PFSK-1 (cell line): ENCODE measurements at regions not wholly inside any gene's neighbourhood (a gene's known extent, or its start where the extent isn't known, plus 50 kb on each side); places are given as distances from the start of the nearest gene placed in this dataset.

Experiments used
- FOXP2 ChIP-seq: optimal IDR thresholded peaks from 2 replicates; pipeline ENCODE3; 2011; ENCODE audit warnings: borderline replicate concordance, control low read depth, inconsistent platforms; ENCODE audit not compliant: insufficient read depth; ENCODE audit errors: extremely low read length, extremely low read depth
- POLR2AphosphoS5 ChIP-seq: IDR thresholded peaks from 2 replicates; pipeline ENCODE4 v1.6.1; 2012; ENCODE audit warnings: low read depth, mild to moderate bottlenecking, control low read depth, low read length, moderate library complexity
- SIN3A ChIP-seq: IDR thresholded peaks from 2 replicates; pipeline ENCODE4 v1.6.1; 2012; ENCODE audit warnings: mild to moderate bottlenecking, low read length, moderate library complexity, borderline replicate concordance; ENCODE audit not compliant: insufficient read depth
- TAF1 ChIP-seq: IDR thresholded peaks from 2 replicates; pipeline ENCODE4 v1.6.1; 2012; ENCODE audit warnings: low read length, control low read depth, borderline replicate concordance; ENCODE audit not compliant: insufficient read depth
- TF ChIP-seq, protein P1 (sequence below), 2 experiments: IDR thresholded peaks; 2 replicates each; pipeline versions ENCODE4 v1.6.1 to v1.8.0; 2011 to 2012; ENCODE audit warnings: low read depth in 2 of 2, low read length in 2 of 2, control low read depth in 1 of 2, inconsistent platforms in 1 of 2, mild to moderate bottlenecking in 1 of 2, moderate library complexity in 1 of 2; ENCODE audit not compliant: insufficient read depth in 1 of 2

DNA sequence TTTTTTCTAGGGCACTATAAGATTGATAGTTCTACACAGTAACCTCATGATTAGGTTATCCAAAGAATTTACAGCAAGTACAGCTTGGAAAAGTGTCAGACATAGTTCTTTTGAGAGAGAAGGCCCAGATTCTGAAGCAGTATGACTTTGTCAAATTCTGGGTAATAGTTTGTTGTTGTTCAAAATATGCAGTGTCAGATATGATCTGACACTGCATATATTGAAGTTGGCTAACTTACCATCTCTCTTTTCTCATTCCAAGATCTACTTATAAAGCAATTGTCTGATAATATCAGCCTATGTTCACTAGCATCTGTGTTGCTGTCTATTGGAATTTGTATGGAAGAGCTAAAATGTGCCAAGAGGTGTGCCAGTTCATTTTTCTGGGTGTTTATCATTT is 160.1 kb downstream of the CTH start:
- TF ChIP-seq FOXP2, result no peak
- TF ChIP-seq, protein P1, sequence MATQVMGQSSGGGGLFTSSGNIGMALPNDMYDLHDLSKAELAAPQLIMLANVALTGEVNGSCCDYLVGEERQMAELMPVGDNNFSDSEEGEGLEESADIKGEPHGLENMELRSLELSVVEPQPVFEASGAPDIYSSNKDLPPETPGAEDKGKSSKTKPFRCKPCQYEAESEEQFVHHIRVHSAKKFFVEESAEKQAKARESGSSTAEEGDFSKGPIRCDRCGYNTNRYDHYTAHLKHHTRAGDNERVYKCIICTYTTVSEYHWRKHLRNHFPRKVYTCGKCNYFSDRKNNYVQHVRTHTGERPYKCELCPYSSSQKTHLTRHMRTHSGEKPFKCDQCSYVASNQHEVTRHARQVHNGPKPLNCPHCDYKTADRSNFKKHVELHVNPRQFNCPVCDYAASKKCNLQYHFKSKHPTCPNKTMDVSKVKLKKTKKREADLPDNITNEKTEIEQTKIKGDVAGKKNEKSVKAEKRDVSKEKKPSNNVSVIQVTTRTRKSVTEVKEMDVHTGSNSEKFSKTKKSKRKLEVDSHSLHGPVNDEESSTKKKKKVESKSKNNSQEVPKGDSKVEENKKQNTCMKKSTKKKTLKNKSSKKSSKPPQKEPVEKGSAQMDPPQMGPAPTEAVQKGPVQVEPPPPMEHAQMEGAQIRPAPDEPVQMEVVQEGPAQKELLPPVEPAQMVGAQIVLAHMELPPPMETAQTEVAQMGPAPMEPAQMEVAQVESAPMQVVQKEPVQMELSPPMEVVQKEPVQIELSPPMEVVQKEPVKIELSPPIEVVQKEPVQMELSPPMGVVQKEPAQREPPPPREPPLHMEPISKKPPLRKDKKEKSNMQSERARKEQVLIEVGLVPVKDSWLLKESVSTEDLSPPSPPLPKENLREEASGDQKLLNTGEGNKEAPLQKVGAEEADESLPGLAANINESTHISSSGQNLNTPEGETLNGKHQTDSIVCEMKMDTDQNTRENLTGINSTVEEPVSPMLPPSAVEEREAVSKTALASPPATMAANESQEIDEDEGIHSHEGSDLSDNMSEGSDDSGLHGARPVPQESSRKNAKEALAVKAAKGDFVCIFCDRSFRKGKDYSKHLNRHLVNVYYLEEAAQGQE (IDR thresholded peaks at IDR 0.05; ENCODE audit: insufficient read depth in 1 of 2, low read depth in 2 of 2, low read length in 2 of 2), result no peak
- TF ChIP-seq SIN3A, result no peak
- TF ChIP-seq TAF1, result no peak
- TF ChIP-seq POLR2AphosphoS5, result no peak

GRCh38 chr1:70573317-70573843 is 162.3 kb downstream of the CTH start:
- TF ChIP-seq POLR2AphosphoS5 (no peak), FOXP2 (no peak), SIN3A (no peak), TAF1 (no peak)
- TF ChIP-seq, protein P1 (IDR thresholded peaks at IDR 0.05; ENCODE audit: insufficient read depth in 1 of 2, low read depth in 2 of 2, low read length in 2 of 2), result no peak

- TF ChIP-seq POLR2AphosphoS5, result no peak
- TF ChIP-seq TAF1, result no peak
- no peak for TF ChIP-seq SIN3A
- TF ChIP-seq, protein P1 (IDR thresholded peaks at IDR 0.05; ENCODE audit: insufficient read depth in 1 of 2, low read depth in 2 of 2, low read length in 2 of 2), result no peak
- no peak for TF ChIP-seq FOXP2
These were observed 170.6 kb downstream of the CTH start for GRCh38 chr1:70581661-70582060.

- no peak for TF ChIP-seq SIN3A
- TF ChIP-seq, protein P1 (IDR thresholded peaks at IDR 0.05; ENCODE audit: insufficient read depth in 1 of 2, low read depth in 2 of 2, low read length in 2 of 2), result no peak
- TF ChIP-seq POLR2AphosphoS5, result no peak
- no peak for TF ChIP-seq FOXP2
- TF ChIP-seq TAF1, result no peak
These were observed 172.5 kb downstream of the CTH start for GRCh38 chr1:70583522-70583921.

GRCh38 chr1:70586046-70586445 is 175.0 kb downstream of the CTH start:
- TF ChIP-seq SIN3A, result no peak
- no peak for TF ChIP-seq TAF1
- TF ChIP-seq, protein P1 (IDR thresholded peaks at IDR 0.05; ENCODE audit: insufficient read depth in 1 of 2, low read depth in 2 of 2, low read length in 2 of 2), result no peak
- no peak for TF ChIP-seq POLR2AphosphoS5
- TF ChIP-seq FOXP2, result no peak
